HG03442 (cell line): ENCODE measurements at regions not wholly inside any gene's neighbourhood (a gene's known extent, or its start where the extent isn't known, plus 50 kb on each side); places are given as distances from the start of the nearest gene placed in this dataset.

Source experiments
- ATAC-seq: cut with Tn5 transposase; IDR thresholded peaks from one replicate; pipeline ENCODE4 v1.9.1; 2021; ENCODE audit warnings: mild to moderate bottlenecking, moderate library complexity; ENCODE audit not compliant: unreplicated experiment

- no peak for ATAC-seq
Measured at GRCh38 chr22:34960005-34960404, 106.0 kb upstream of the ISX start.

DNA sequence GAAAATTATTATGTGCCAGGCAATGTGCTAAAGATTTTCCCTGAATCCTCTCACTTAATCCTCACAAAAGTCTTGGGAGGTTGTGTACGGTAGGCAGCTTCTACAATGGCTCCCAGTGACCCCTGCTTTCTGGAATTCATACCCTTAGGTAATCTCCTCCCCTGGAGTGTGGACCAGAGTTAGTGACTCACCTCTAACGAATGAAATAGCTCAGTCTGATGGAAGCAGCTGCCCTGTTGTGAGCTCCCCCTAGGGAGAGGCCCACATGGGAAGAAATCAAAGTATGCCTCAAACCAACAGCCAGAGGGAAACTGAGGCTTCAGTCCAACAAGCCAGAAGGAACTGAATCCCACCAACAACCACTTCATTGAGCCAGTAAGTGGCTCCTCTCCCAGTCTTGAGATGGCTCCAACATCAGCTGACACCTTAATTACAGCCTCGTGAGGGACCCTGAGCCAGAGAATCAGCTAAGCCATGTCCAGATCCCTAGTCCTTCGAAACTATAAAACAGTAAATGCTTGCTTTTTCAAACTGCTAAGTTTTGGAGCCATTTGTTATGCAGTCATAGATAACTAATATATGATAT lies 98.9 kb upstream of the ISX start:
- ATAC-seq = no peak

GRCh38 chr22:34969001-34969790 lies 96.8 kb upstream of the ISX start:
- ATAC-seq = no peak

- ATAC-seq = no peak
Measured at GRCh38 chr22:34971456-34971855, 94.5 kb upstream of the ISX start.

GRCh38 chr22:34972191-34972897 lies 93.6 kb upstream of the ISX start:
- no peak for ATAC-seq

DNA sequence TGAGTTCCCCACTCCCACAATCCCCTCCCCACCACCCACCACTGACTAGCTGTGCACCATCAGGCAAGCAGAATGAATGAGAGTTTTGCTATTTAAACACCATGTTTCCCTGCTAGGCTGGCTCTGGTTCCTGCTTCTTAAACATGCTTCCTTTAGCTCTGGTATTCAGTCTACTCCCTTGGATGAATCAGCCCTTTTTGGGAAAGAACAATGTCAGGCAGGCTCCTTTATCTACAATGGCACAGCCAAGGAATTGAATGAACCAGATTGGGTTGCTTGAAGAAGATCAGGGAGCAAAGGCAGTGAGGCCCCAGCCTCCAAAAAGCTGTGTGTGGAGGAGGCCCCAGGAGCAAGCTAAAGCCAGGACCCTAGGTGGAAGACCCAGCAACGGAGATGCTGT lies 92.9 kb upstream of the ISX start:
- no peak for ATAC-seq

- ATAC-seq = no peak
Measured at GRCh38 chr22:34973926-34974325, 92.0 kb upstream of the ISX start.

DNA sequence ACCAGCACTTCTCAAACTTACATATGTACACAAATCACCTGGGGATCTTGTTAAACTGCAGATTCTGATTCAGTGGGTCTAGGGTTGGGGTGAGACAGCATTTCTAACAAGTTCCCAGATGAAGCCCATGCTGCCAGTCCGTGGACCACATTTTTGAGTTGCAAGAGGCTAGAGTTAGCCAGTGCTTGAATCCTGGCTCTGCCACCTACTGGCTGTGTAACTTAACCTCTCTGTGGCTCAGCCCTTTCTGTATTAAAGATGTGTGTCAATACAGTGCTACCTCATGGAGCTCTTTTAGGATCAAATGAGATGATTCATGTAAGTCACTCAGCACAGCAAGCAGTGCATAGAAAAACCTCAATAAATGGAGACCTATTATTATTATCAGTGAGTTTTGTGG lies 90.2 kb upstream of the ISX start:
- no peak for ATAC-seq

DNA sequence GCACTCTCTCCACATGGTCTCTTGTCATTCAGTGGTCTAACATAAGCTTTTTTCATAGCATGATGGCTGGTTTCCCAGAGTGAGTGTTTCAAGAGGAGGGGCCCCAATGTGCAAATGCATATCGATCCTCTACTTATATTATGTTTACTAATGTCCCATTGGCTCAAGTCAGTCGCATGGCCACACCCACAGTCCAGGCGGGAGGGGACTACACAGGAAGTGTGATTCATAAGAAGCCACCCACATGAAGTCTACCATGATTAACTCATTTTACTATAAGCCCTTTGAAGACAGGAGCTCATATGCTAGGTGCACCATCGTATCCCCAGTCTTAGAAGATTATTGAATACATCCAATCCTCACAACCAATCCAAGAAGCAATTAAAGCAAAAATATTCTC lies 89.5 kb upstream of the ISX start:
- ATAC-seq = no peak

- ATAC-seq = no peak
Measured at GRCh38 chr22:34976886-34977285, 89.1 kb upstream of the ISX start.

- no peak for ATAC-seq
Measured at GRCh38 chr22:34986523-34986922, 79.4 kb upstream of the ISX start.

DNA sequence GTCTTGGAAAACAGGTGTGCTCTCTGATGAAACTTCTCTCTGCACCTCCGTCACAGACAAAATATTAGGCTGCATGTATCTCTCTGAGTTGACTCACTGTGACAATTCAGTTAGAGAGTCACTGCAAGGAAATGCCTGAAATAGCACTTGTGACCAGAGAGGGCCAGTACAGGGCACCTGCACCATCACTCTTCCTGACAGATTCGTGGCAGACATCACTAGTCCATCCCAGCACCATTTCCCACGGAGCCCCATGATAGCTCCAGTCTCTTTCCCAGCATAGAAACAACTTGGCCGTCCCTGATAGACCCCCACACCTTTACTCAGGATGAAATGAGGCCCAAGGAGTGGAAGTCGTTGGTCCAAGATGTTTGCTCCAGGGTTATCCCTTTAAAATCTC lies 73.3 kb upstream of the ISX start:
- no peak for ATAC-seq

GRCh38 chr22:34993548-34993947 lies 72.4 kb upstream of the ISX start:
- no peak for ATAC-seq

- ATAC-seq = no peak
Measured at GRCh38 chr22:34997633-34998299, 68.2 kb upstream of the ISX start.

- ATAC-seq = no peak
Measured at GRCh38 chr22:34998921-34999320, 67.0 kb upstream of the ISX start.

- ATAC-seq = no peak
Measured at GRCh38 chr22:35008213-35008612, 57.7 kb upstream of the ISX start.

GRCh38 chr22:35010543-35010942 lies 55.4 kb upstream of the ISX start:
- no peak for ATAC-seq

- ATAC-seq = no peak
Measured at GRCh38 chr22:35014812-35015211, 51.1 kb upstream of the ISX start.
